ENCODE measurements at regions not wholly inside any gene's neighbourhood (a gene's known extent, or its start where the extent isn't known, plus 50 kb on each side); places are given as distances from the start of the nearest gene placed in this dataset.

DNA sequence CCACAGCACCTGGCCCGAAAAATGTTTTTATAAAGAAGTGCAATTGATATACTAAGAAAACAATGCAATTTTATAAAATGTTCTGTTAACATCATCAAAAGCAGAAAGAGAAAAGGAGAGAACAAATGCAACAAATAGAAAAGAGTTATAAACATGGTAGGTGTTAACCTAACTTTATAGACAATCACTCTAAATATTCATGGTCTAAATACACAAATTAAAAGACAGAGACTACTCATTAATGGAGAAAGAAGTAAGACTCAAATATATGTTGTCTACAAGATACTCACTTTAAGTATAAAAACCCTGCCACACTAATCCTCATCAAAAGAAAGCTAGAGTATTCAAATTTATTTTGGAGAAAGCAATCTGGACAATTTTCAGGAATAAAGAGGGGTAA is 425.3 kb upstream of the ANKRD30A start:
- DNase-seq (ENCODE audit: low spot score) = no peak

DNA sequence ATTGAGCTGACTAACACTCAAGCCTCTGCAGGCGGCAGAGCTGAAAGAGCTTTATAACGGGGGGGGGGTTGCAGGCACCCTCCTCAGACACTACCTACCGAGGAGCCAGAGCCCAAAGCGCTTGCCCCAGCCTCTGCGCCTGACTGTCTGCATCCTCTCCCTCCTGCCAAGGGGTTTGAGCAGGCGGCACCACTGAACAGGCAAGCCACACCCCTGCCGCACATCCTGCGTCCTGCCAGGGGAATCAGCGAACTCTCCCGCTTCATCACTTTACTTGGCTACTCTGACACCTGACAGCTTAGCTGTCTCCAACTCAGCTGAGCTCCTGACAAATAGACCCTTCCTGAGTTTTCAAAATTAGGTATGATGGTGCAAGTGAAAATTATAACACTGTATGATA is 432.6 kb upstream of the ANKRD30A start:
- DNase-seq (ENCODE audit: low spot score) = no peak

DNA sequence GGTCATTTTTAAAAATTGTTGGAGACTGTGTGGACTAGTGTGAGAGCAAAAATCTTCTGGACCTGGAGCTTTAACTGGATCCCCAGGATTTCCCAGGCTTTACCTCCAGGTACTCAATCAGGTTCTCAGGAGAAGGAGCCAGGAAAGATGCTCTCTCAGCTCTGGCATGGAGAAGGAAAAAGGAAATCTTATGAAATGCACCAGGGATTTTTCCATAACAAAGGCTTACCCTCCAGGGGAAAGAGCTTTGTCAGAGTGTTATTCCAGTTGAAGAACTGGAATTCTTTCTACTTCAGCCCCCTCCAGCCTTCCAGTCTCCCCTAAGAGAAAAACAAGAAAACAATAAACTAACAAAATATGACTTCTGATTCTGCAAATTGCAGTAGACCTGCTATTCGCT is 436.7 kb upstream of the ANKRD30A start:
- no peak for DNase-seq (ENCODE audit: low spot score)

DNA sequence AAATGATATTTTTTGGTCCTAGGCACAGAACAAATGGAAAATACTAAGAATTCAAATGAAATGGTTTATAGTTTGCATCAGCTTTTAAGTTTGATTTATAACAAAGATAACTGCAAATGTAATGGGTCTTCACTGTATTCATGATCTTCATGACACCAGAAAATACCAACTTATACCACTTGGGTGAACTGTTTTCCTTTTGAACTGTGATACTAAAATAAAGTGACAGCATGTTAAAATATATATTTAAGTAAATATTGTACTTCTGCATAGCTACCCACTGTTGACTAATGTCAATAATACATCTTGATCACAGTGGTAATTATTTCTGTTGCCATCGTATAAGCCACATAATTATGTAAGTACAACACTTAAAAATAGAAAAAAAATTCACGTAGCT is 442.0 kb upstream of the ANKRD30A start:
- DNase-seq (ENCODE audit: low spot score) = no peak

DNA sequence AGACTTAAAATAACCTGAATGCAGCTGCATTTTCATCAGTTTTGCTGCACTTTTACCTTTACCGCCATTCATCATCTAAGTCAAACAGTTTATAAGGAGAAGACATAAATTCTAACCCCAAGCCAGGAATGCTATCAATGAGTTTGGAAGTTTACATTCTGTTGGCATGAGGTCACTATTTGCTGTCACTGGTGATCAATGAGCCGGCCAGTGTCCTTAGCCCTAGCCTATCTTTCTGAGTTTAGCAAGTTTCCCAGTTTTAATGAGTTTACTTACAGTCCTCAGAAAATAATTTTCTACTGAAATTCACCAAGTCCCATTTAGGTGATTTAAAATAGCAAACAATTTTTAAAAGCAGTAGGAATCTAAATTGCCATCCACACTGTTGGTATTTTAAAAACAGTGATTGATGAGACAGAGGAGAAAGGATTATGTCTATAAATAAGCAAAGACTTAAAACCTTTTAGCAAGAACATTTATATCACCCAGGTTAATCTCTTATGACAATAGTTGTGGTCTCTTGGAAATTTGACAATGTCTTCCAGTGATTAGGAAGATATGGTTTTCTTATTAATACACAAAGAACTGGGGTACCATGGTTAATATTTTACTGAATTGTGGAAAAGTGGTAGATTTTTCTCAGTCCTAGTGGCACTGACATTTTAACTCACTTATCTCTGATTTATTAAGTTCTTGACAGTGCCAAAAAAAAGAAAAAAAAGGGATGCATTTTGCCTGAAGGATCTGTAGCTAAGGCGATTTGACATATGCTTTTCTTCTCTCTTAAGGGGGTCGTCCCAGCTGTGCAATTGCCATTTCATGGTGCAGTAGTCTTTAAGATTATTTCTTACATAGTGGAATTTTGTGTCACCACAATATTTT is 443.4 kb upstream of the ANKRD30A start:
- DNase-seq (ENCODE audit: low spot score) = no peak

DNA sequence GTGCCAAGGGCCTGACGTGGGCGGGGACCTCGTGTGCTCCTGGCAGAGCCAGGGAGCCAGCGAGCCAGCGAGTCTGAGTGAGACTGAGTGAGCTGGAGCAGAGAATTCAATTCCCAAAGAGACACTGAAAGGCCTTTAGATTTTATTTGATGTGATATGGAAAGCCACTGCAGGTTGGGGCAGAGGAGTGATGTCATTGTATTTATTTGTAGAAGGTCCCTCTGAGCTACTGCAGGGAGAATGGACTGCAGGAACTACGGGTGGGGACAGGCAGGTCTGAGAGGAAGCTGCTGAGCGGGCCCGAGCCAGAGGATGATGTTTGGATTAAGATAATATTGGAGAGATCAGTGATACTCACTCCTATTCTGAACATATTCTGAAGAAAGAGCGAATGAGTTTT is 445.8 kb upstream of the ANKRD30A start:
- DNase-seq (ENCODE audit: low spot score) = no peak

DNA sequence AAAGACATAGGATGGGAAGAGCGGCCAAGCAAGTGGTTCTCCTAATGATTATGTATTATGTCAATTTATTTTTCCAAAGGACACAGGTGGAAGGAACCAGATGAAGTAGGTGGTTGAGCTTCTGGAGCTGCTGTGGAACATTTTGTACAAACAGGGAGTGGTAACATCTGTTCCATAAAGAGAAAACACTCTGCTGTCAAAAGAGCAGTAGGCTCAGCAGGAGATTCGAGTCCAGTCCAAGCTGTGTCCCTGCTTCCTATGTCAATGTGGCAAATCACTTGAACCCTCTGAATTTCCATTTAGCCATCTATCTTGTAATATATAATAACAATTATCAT is 448.0 kb upstream of the ANKRD30A start:
- no peak for DNase-seq (ENCODE audit: low spot score)

DNA sequence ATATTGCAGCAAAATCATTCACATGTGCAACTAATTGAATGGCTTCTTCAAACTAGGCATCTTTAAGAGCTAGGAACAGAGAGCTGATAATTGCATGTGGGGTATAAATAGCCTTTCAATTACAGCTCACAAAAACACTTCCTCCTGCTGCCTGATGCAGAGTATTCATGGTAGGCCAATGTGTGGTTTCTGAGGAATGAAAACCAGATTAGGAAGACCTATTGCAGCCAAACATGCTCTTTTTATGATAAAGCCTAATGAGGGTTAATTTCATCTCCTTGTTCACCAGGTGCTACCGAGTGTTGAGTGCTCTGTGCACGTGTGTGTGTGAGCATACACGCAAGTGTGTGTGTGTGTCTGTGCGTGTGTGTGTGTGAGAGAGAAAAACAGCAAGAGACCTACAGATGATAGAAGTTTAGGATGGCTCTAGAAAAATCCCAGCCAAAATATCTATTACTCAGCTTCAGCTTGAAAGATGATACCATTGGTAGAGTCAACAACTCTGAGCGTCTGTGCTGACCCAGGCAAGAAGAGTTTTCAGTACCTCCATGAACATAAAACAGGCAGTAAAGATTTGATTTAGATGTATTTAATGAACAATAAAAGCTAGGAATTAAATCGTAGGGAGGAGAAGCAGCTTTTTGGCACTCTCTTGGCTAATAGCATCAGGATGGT is 448.5 kb upstream of the ANKRD30A start:
- peak; percentile 54 for DNase-seq (ENCODE audit: low spot score)

DNA sequence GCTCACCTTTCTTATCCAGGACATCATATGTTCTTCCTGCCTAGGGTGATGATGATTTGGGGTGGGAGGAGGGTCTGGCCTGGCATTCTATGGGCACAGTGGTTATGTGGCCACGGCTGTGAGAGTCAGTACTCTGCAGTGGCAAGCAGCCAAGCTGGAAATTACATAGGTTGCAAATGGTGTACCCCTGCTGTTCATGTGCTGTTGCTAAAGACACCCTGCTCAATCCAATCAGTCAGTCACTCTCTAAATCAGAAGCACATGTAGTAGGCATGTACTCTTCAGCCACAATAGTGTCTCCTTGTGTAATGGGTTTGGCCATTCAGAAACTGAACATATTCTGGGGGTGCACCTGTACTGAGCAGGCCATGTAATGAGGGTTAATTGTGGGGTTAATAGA is 449.1 kb upstream of the ANKRD30A start:
- DNase-seq (ENCODE audit: low spot score) = no peak

DNA sequence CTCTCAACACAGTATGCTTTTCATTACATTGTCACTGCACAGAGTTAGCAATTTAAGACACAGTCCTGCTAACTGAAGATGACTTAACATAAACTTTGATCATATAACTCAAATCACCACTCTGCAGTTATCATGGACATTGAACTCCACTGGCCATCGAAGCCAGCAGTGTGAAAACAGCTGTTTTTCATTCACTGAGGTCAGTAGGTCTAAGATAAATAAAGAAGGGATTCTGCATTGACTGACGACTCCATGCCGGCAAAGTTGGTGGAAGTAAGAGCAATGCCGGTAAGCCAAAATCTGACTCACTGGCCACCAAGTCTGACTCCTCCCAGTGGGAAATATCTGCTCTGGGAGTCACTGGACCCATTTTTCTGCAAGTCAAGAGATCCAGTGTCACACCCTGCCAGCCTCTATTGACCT is 449.9 kb upstream of the ANKRD30A start:
- peak; percentile 79 for DNase-seq (ENCODE audit: low spot score)

DNA sequence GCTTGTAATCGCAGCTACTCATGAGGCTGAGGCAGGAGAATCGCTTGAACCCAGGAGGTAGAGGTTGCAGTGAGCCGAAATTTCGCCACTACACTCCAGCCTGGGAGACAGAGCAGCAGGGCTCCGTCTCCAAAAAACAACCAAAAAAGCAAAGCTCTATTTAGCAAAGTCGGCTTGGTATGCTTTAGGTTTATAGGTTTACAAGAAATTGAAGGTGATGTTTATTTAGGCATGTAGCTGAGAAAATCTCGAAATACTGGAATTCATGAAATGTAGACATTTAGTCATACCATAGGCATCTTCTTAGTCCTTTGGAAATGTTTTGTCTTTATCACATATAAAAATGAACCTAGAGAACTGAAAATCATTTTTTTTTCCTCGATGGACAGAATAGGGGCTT is 453.8 kb upstream of the ANKRD30A start:
- DNase-seq (ENCODE audit: low spot score) = peak; percentile 31

DNA sequence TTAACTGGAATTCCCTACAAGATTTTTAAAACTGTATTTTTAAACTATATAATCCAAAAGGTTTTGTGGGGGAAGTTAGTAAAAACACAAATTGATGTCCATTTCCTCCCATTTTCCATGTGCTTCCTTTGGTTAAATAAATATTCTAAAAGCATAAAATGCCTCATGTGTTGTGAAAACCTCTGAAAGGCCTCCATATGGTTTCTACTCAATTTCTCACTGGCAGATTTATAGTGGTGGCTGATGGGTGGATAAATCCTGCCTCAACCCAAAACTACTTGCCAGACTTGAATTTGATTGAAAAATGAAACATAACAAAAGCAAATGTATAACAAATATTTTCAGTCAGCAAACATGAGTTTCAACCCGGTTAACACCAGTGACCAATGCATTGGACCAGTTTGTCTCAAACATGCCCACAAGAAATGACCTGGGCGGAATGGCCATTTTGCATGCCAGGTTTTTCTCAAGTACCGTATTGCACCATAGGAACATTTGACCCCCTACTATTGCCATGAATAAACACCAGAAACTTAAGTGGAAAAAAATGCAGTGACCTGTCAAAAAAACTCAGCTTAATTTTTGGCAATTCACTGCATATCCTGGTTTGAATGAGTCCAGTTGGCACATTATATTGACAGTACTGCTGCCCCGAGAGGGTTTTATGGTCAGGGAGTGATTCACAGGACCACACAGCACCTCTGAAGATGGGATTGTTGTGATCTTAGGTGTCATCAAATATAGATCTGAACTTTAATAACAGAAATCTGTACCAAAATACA is 454.6 kb upstream of the ANKRD30A start:
- peak; percentile 7 for DNase-seq (ENCODE audit: low spot score)

DNA sequence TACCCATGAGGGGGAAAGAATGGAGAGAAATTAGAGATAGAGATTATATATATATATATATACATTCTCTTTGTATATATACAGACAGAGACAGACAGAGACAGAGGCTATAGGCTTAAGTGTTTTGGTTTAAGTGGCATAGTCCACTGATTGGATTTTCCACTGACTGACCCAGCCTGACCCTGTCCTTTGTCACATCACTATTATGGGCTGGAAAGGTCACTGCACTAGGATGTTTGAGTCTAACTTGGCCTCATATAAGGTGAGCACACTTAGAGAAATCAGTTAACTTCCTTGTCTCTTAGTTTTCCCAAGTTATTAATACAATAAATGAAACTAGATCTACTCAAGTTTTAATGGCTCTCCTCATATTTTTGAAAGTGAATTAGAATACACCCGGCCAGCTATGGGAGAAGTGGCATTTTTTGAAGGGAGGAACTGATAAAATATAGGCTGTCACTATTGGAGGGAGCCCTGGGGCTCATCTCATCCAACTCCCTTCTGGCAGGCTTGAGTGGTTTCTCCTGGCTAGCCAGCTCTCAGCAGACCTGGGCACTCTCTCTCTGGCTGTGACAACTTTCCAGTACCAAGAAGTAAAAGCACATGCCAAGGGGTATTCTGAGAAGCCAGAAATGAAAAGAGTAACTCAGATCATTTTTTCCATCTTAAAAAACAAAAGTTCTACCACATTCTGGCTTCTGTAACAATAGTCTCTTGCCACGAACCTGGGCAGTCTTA is 455.6 kb upstream of the ANKRD30A start:
- no peak for DNase-seq (ENCODE audit: low spot score)

DNA sequence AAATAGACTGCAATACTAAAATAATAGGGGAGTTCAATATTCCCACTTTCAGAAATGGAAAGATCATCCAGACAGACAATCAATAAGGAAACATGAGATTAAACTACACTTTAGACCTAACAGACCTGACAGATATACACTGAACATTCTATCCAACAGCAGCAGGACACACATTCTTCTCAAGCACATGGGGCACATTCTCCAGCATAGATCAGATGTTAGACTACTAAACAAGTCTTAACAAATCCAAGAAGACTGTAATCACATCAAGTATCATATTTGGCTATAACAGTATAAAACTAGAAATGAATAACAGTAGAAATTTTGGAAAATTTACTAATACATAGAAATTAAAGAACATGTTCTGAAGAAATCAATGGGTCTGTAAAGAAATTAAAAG is 458.9 kb upstream of the ANKRD30A start:
- DNase-seq (ENCODE audit: low spot score) = no peak

DNA sequence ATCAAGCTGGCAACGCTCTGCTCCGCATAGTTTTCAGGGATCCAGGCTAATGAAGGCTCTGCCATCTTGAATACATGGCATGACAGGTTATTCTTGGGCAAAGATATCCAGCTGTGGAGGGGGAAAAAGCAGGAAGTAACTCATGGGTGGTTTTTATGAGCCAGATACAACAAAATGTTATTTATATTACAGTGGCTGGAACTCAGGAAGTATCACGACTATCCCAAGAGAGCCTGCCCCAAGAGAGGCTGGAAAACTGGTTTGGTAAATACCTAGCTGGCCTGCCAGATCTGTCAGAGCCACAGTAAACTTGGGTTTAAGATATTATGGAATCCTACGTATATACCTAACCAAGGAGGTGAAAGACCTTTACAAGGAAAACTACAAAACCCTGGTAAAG is 462.8 kb upstream of the ANKRD30A start:
- no peak for DNase-seq (ENCODE audit: low spot score)

DNA sequence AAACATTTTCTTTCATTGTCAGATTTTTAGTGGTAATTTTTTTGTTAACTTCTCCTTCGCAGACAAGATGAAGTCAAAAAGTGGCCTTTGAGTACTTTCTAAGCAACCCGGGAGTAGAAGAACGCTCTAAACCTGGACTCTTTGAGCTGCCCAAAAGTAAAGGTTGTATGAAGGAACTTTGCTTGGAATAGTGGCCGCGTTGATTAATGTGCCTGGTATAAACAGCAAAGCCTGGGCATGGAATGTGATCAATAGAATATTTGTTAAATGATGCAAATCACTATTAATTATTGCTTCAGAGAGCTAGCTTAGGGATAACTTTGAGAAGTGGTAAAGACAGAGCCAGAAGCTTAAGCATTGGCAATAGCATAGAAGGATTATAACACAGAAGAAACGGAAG is 475.1 kb upstream of the ANKRD30A start:
- no peak for DNase-seq (ENCODE audit: low spot score)

DNA sequence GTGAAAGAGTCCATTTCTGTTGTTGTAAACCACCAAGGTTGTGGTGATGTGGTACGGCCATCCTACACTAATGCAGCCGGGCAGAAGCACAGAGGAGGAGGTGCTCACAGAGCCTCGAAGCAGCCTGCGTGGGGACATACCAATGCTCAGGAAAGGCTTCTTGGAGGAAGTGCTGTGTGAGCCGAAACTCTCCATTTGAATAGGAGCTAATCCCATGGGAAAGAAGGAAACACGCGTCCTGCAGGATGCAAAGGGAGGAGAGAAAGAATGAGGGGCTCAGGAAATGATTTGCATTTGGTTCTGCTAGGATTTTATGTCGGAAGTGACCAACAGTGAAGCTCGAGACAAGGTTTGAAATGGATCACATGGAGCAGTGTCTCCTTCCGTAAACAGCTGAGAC is 477.9 kb upstream of the ANKRD30A start:
- no peak for DNase-seq (ENCODE audit: low spot score)

DNA sequence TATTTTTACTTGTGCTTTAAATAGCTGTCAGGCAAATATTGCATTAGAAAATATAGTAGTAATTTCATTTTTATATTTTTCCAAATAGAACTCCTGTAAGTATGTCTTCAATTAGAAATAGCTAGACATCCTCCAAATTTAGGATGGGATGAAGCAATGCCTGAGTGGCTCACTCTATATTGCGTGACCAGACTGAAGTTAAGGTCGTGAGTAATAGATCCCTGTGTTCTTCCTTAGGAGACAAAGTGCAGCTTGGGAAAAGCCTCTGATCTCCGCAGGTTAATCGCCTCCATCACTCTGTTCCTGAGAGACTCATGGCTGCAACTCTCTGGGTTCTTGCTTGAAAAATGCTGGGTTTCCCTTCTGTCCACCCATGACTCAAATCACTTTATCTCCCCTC is 484.8 kb upstream of the ANKRD30A start:
- DNase-seq (ENCODE audit: low spot score) = peak; percentile 23

DNA sequence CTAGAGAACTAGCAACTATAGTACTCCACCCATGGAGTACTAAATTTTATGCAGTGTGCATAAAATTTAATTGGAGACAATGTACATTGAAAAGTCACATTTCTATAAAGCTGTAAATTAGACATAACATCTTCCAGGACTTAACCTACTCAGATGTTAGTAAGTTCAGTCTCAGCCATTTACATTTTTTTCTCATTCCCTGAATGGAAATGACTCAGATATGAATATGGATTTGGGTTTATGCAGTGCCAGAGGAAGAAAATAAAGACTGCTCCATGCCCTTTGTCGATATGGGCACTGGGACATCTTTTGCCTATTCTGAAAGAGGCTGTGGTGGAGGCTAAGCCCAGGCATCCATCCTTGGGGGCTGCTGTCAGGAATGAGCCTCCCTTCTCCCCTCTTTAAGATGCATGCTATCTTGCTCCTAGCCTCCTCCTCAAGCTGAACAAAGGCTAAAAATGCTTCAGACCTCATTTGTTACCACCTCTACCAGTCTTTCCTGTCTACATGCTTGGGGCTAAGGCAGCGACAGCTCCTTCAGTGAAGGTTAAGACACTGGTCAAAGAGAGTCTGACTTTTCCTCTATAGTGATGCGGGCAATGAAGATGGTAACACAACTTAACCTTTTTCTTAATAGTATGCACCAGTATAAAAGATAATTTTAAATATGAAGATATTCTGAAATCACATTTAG is 486.8 kb upstream of the ANKRD30A start:
- DNase-seq (ENCODE audit: low spot score) = no peak

DNA sequence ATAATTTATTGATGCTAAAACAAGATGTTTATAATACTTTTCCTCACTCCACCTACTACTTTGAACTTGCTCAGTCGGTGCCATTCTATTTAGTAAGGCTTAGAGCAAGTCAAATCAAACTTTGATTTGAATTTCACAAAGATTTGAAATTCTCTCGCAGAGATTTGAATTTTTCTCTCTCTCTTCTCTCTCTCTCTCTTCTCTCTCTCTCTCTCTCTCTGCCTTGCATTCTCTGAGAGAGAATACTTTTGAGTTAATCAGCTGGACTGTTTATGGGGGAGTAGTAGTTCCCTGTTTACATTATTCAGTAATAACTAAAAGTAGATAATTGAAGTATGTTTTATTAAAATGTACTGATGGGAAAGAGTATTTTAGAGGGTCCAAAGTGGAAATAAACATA is 488.5 kb upstream of the ANKRD30A start:
- DNase-seq (ENCODE audit: low spot score) = no peak

DNA sequence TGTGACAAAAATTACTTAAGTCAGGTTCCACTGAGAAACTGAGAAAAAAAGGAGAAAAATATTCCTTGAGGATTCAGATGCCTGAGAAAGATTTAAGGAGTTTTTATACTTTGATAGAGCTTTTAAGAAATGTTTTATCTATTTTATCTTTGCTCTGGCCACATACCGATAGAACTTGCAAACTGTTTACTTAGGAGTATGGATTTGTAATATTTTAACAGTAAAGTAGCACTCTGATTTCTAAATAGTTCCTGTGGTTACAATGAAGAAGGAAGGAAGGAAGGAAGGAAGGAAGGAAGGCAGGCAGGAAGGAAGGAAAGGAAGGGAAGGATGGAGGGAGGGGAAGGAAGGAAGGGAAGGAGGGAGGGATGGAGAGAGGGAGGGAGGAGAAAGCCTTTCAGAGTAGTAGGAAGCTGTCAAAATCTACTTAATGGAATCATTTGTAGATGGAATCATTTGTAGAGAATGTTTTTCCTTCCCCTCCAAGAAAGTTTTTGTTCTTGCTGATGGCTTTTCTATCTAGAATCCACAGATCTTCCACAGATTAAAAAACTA is 489.0 kb upstream of the ANKRD30A start:
- no peak for DNase-seq (ENCODE audit: low spot score)

Data from AG08395 (cell line).